ENCODE measurements at regions not wholly inside any gene's neighbourhood (a gene's known extent, or its start where the extent isn't known, plus 50 kb on each side); places are given as distances from the start of the nearest gene placed in this dataset.

- no peaks in the 10 kb centered on the region for H3K36me3 ChIP-seq (replicated peaks in 1 of 2; ENCODE audit: insufficient read depth in 1 of 2, low read depth in 2 of 2)
- H3K27ac ChIP-seq = no peak overlapping the region
- DNase-seq (no peak), ATAC-seq (no peak)
- no peaks in the 10 kb centered on the region for H3K4me1 ChIP-seq
- TF ChIP-seq, protein P1, sequence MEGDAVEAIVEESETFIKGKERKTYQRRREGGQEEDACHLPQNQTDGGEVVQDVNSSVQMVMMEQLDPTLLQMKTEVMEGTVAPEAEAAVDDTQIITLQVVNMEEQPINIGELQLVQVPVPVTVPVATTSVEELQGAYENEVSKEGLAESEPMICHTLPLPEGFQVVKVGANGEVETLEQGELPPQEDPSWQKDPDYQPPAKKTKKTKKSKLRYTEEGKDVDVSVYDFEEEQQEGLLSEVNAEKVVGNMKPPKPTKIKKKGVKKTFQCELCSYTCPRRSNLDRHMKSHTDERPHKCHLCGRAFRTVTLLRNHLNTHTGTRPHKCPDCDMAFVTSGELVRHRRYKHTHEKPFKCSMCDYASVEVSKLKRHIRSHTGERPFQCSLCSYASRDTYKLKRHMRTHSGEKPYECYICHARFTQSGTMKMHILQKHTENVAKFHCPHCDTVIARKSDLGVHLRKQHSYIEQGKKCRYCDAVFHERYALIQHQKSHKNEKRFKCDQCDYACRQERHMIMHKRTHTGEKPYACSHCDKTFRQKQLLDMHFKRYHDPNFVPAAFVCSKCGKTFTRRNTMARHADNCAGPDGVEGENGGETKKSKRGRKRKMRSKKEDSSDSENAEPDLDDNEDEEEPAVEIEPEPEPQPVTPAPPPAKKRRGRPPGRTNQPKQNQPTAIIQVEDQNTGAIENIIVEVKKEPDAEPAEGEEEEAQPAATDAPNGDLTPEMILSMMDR (IDR thresholded peaks at IDR 0.05) = no peak
- no peak for TF ChIP-seq POLR2A (IDR thresholded peaks at IDR 0.05)
- 59 to 67% methylated on average over 2 of the region's 2 CpGs for WGBS, 2 donors
- no peak overlapping the region for H3K4me3 ChIP-seq
- no peaks in the 10 kb centered on the region for H3K9me3 ChIP-seq
- intact Hi-C loops (cut with DNase I) = no loop called here
- H3K27me3 ChIP-seq = no peaks in the 10 kb centered on the region
Observed at GRCh38 chr2:18182861-18183260, 304.4 kb downstream of the KCNS3 start.

- DNase-seq (no peak), ATAC-seq (no peak)
- TF ChIP-seq POLR2A (IDR thresholded peaks at IDR 0.05) = no peak
- TF ChIP-seq, protein P1 (IDR thresholded peaks at IDR 0.05) = no peak
- Histone ChIP-seq H3K9me3 (no peaks in the 10 kb centered on the region), H3K36me3 (replicated peaks in 1 of 2; ENCODE audit: insufficient read depth in 1 of 2, low read depth in 2 of 2) (no peaks in the 10 kb centered on the region), H3K27me3 (no peaks in the 10 kb centered on the region), H3K4me1 (no peaks in the 10 kb centered on the region), H3K27ac (no peak overlapping the region), H3K4me3 (no peak overlapping the region)
- intact Hi-C loops (cut with DNase I) = no loop called here
- WGBS, 2 donors = 43 to 45% methylated on average over 3 of the region's 3 CpGs
Observed at GRCh38 chr2:18180912-18181311, 302.4 kb downstream of the KCNS3 start.

- intact Hi-C loops (cut with DNase I) = no loop called here
- WGBS, 2 donors = 29 to 42% methylated on average over 3 of the region's 3 CpGs
- no peak for DNase-seq
- Histone ChIP-seq H3K36me3 (replicated peaks in 1 of 2; ENCODE audit: insufficient read depth in 1 of 2, low read depth in 2 of 2) (no peaks in the 10 kb centered on the region), H3K27ac (no peak overlapping the region), H3K9me3 (no peaks in the 10 kb centered on the region), H3K27me3 (no peaks in the 10 kb centered on the region), H3K4me1 (no peaks in the 10 kb centered on the region), H3K4me3 (no peak overlapping the region)
- peak; percentile 50 for ATAC-seq
- TF ChIP-seq, protein P1 (IDR thresholded peaks at IDR 0.05) = no peak
- no peak for TF ChIP-seq POLR2A (IDR thresholded peaks at IDR 0.05)
Observed at GRCh38 chr2:18180031-18180610, 301.7 kb downstream of the KCNS3 start.

DNA sequence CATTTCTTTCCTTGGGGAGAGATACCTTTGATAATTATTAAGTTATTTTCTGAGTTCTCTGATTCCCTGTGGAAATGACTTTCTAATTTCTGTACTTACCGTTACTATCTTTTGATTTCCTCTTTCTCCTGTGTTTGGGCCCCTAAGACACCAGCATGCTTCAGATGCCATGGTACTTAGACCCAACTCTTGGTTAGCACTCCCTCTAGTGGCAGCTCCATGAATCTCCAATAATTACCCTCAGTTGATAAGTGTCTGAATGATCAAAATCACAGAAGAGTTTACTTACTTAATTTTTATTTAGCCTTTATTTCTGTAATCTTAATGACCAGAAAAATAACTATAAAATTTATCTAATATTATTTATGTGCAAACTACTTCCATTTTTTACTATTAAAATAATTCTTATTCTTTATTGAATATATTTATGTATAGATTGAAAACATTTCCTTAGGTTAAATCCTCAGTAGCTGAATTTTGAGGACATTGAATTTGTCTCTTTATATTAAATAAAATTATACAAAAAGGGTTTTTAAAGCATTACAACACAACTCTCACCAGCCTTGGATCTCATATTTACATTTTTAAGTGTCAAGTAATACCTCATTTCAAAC, 300.4 kb downstream of the KCNS3 start:
- no peak overlapping the region for H3K4me3 ChIP-seq
- no peaks in the 10 kb centered on the region for H3K4me1 ChIP-seq
- H3K36me3 ChIP-seq (replicated peaks in 1 of 2; ENCODE audit: insufficient read depth in 1 of 2, low read depth in 2 of 2) = no peaks in the 10 kb centered on the region
- intact Hi-C loops (cut with DNase I) = no loop called here
- TF ChIP-seq, protein P1 (IDR thresholded peaks at IDR 0.05) = peak; percentile 60 to 88 (median 65)
- TF ChIP-seq POLR2A (IDR thresholded peaks at IDR 0.05) = no peak
- 7 to 32% methylated on average over 1 of the region's 1 CpG for WGBS, 2 donors
- peak; percentile 52 for ATAC-seq
- no peaks in the 10 kb centered on the region for H3K9me3 ChIP-seq
- H3K27me3 ChIP-seq = no peaks in the 10 kb centered on the region
- DNase-seq = peak; percentile 36 to 42 (median 38)
- H3K27ac ChIP-seq = no peak overlapping the region

DNA sequence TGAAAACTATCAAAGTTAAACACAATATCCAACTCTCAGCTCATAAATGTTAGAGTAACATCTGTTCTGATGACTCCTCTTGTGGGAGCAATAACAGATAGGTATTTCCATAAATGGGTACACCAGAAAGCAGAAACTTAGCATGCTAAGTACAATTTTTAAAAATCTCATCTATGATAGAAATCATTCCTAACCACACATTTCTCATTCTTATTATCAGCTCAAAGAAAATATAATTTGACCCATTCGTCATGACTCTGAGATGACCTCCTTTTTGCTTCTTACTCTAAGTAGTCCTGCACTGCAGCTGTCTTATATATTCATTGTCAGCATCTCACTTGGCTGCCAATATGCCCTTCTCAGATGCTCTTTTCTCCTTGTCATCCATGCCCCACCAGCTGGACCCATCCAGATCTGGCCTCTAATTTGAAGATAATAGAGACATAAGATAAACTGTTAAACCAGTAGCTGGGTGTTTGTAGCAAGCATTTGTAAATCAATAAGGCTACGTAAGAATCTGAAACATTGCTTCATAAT, 298.3 kb downstream of the KCNS3 start:
- WGBS, 2 donors = 56 to 66% methylated on average over 2 of the region's 2 CpGs
- Histone ChIP-seq H3K36me3 (replicated peaks in 1 of 2; ENCODE audit: insufficient read depth in 1 of 2, low read depth in 2 of 2) (no peaks in the 10 kb centered on the region), H3K9me3 (no peaks in the 10 kb centered on the region), H3K4me3 (no peak overlapping the region), H3K4me1 (no peaks in the 10 kb centered on the region), H3K27me3 (no peaks in the 10 kb centered on the region), H3K27ac (no peak overlapping the region)
- no peak for TF ChIP-seq POLR2A (IDR thresholded peaks at IDR 0.05)
- TF ChIP-seq, protein P1 (IDR thresholded peaks at IDR 0.05) = no peak
- ATAC-seq (no peak), DNase-seq (no peak)
- intact Hi-C loops (cut with DNase I) = no loop called here
